MM.1S (cell line): ENCODE measurements at regions not wholly inside any gene's neighbourhood (a gene's known extent, or its start where the extent isn't known, plus 50 kb on each side); places are given as distances from the start of the nearest gene placed in this dataset.

ENCODE experiments used
- DNase-seq: peaks from one replicate; pipeline ENCODE4 v3.0.0-alpha.2; 2015
- H2AFZ ChIP-seq: fragments of 300-600 bp; sonication (generic); 2 replicates; pipeline ENCODE4 v1.6.0; 2016; ENCODE audit warnings: antibody characterized with exemption, low read length
- H3F3A ChIP-seq: fragments of 300-600 bp; sonication (generic); 2 replicates; pipeline ENCODE4 v1.6.1; 2016; ENCODE audit warnings: mild to moderate bottlenecking, antibody characterized with exemption, low read length, moderate library complexity, mixed read lengths; ENCODE audit not compliant: insufficient read depth
- H3K27ac ChIP-seq: fragments of 300-600 bp; sonication (generic); 2 replicates; pipeline ENCODE4 v1.5.1; 2016; ENCODE audit warnings: mild to moderate bottlenecking, low read length
- H3K27me3 ChIP-seq: fragments of 300-600 bp; sonication (generic); replicated peaks from 2 replicates; pipeline ENCODE4 v1.6.0; 2016; ENCODE audit warnings: low read length; ENCODE audit not compliant: insufficient read depth
- H3K36me3 ChIP-seq: fragments of 300-600 bp; sonication (generic); replicated peaks from 2 replicates; pipeline ENCODE4 v1.6.1; 2016; ENCODE audit warnings: mild to moderate bottlenecking, low read length, mixed read lengths; ENCODE audit not compliant: insufficient read depth
- H3K4me1 ChIP-seq: fragments of 300-600 bp; sonication (generic); 2 replicates; pipeline ENCODE4 v1.6.1; 2016; ENCODE audit warnings: low read length, mixed read lengths
- H3K4me2 ChIP-seq: fragments of 300-600 bp; sonication (generic); 2 replicates; pipeline ENCODE4 v1.6.0; 2016; ENCODE audit warnings: low read depth, low read length
- H3K4me3 ChIP-seq: fragments of 300-600 bp; sonication (generic); 2 replicates; pipeline ENCODE4 v1.5.1; 2016; ENCODE audit warnings: low read length, mixed read lengths
- H3K79me2 ChIP-seq: fragments of 300-600 bp; sonication (generic); 2 replicates; pipeline ENCODE4 v1.6.1; 2016; ENCODE audit warnings: mixed run types, low read length, mixed read lengths
- H3K9ac ChIP-seq: fragments of 300-600 bp; sonication (generic); 2 replicates; pipeline ENCODE4 v1.6.1; 2016; ENCODE audit warnings: low read length, mixed read lengths
- H3K9me2 ChIP-seq: fragments of 300-600 bp; sonication (generic); replicated peaks from 2 replicates; pipeline ENCODE4 v1.6.1; 2016; ENCODE audit warnings: mild to moderate bottlenecking, low read length, mixed read lengths; ENCODE audit not compliant: insufficient read depth
- H3K9me3 ChIP-seq: fragments of 300-600 bp; sonication (generic); replicated peaks from 2 replicates; pipeline ENCODE4 v1.6.1; 2016; ENCODE audit warnings: mild to moderate bottlenecking, low read length, mixed read lengths; ENCODE audit not compliant: insufficient read depth
- H4K20me1 ChIP-seq: fragments of 300-600 bp; sonication (generic); 2 replicates; pipeline ENCODE4 v1.6.1; 2016; ENCODE audit warnings: mild to moderate bottlenecking, low read length, moderate library complexity, mixed read lengths; ENCODE audit not compliant: insufficient read depth
- EZH2 ChIP-seq: fragments of 300-600 bp; sonication (generic); optimal IDR thresholded peaks from 2 replicates; pipeline ENCODE3; 2017; ENCODE audit warnings: low read depth, mild to moderate bottlenecking, antibody characterized with exemption, low read length, mixed read lengths
- EZH2phosphoT487 ChIP-seq: fragments of 300-600 bp; sonication (generic); IDR thresholded peaks from 2 replicates; pipeline ENCODE4 v1.6.1; 2018; ENCODE audit warnings: antibody characterized with exemption, low read length
- TF ChIP-seq, protein P1 (sequence below): fragments of 300-600 bp; sonication (generic); IDR thresholded peaks from 2 replicates; pipeline ENCODE4 v1.5.1; 2016; ENCODE audit warnings: antibody characterized with exemption, low read length, mixed read lengths

DNA sequence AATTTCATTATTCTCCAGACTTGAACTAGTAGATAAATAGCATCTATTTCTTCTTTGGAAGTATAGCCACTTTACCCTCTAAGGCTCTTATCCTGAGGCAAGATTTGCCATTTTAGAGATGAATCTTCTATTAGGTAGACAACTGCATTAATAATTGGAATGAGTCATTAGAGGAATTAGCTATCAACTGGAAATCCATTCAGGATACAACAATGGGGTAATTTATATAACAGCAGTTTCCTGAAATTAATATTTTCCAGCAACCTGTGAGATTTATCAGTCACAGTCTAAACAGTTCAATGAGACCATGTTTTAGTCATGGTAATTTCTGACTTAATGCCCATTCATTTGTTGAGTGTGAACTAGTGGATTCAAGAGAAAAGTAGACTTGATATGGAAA, 928.6 kb upstream of the MBL2 start:
- no peaks in the 10 kb centered on the region for H4K20me1 ChIP-seq
- no peak overlapping the region for H3K27ac ChIP-seq

DNA sequence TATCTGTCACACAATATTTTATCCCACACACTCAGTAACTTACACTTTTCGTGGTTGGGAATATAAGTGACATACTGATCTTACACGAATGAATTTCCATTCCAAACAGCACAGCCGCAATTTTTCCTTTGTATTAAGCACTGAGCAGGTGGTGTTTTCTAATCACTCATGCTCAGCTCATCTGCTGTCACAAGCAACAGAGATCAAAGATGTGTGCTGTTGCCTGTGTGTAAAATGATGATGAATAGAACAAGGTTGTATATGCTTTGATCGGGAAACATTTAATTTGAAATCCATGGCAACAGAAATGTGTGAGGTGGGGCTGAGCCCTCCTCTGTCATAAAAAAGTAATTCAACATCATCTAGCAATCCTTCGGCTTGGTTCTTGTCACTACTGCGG, 927.7 kb upstream of the MBL2 start:
- no peaks in the 10 kb centered on the region for H3K9me3 ChIP-seq
- no peaks in the 10 kb centered on the region for H4K20me1 ChIP-seq
- H2AFZ ChIP-seq, result no peak overlapping the region
- no peaks in the 10 kb centered on the region for H3K4me1 ChIP-seq
- H3F3A ChIP-seq, result no peaks in the 10 kb centered on the region
- no peaks in the 10 kb centered on the region for H3K9me2 ChIP-seq
- H3K4me2 ChIP-seq, result no peak overlapping the region
- H3K27me3 ChIP-seq, result no peaks in the 10 kb centered on the region
- TF ChIP-seq EZH2, result no peak
- TF ChIP-seq EZH2phosphoT487, result no peak
- TF ChIP-seq, protein P1, sequence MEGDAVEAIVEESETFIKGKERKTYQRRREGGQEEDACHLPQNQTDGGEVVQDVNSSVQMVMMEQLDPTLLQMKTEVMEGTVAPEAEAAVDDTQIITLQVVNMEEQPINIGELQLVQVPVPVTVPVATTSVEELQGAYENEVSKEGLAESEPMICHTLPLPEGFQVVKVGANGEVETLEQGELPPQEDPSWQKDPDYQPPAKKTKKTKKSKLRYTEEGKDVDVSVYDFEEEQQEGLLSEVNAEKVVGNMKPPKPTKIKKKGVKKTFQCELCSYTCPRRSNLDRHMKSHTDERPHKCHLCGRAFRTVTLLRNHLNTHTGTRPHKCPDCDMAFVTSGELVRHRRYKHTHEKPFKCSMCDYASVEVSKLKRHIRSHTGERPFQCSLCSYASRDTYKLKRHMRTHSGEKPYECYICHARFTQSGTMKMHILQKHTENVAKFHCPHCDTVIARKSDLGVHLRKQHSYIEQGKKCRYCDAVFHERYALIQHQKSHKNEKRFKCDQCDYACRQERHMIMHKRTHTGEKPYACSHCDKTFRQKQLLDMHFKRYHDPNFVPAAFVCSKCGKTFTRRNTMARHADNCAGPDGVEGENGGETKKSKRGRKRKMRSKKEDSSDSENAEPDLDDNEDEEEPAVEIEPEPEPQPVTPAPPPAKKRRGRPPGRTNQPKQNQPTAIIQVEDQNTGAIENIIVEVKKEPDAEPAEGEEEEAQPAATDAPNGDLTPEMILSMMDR, result no peak
- no peaks in the 10 kb centered on the region for H3K79me2 ChIP-seq
- H3K36me3 ChIP-seq, result no peaks in the 10 kb centered on the region
- DNase-seq, result no peak
- H3K4me3 ChIP-seq, result no peak overlapping the region
- no peak overlapping the region for H3K9ac ChIP-seq
- H3K27ac ChIP-seq, result no peak overlapping the region

More for the DNA sequence above, 928.6 kb upstream of the MBL2 start:
- no peak for DNase-seq
- no peak for TF ChIP-seq EZH2phosphoT487
- Histone ChIP-seq H3K4me2 (no peak overlapping the region), H3K9ac (no peak overlapping the region), H3K9me3 (no peaks in the 10 kb centered on the region), H3K27me3 (no peaks in the 10 kb centered on the region), H3K79me2 (no peaks in the 10 kb centered on the region), H3K4me1 (no peaks in the 10 kb centered on the region), H3K36me3 (no peaks in the 10 kb centered on the region), H3K4me3 (no peak overlapping the region), H3F3A (no peaks in the 10 kb centered on the region), H3K9me2 (no peaks in the 10 kb centered on the region), H2AFZ (no peak overlapping the region)

DNA sequence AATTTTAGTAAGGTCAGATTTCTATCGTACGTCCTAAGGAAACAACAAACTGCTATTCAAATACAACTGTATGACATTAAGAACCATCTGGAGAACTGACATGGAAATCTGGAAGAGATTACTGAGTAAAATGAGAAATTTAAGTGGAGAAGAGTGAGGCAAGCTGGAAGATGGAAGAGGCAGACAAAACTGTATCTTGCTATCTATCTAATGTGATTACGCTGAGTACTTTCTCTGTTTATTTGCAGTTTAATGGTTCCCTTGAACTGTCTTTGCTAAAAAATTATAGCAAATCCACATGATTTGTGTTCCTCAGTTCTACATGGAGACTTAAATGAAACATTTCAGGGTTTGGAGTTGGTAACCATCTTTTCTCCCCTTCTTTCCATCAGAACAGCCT, 927.1 kb upstream of the MBL2 start:
- DNase-seq, result no peak
- Histone ChIP-seq H3K4me2 (no peak overlapping the region), H3K4me1 (no peaks in the 10 kb centered on the region), H3K27ac (no peak overlapping the region), H3K9ac (no peak overlapping the region), H3K9me2 (no peaks in the 10 kb centered on the region), H3K27me3 (no peaks in the 10 kb centered on the region), H3K79me2 (no peaks in the 10 kb centered on the region), H3K9me3 (no peaks in the 10 kb centered on the region), H2AFZ (no peak overlapping the region), H3K4me3 (no peak overlapping the region), H3K36me3 (no peaks in the 10 kb centered on the region), H3F3A (no peaks in the 10 kb centered on the region), H4K20me1 (no peaks in the 10 kb centered on the region)
- TF ChIP-seq EZH2 (no peak), EZH2phosphoT487 (no peak)
- TF ChIP-seq, protein P1, result no peak

DNA sequence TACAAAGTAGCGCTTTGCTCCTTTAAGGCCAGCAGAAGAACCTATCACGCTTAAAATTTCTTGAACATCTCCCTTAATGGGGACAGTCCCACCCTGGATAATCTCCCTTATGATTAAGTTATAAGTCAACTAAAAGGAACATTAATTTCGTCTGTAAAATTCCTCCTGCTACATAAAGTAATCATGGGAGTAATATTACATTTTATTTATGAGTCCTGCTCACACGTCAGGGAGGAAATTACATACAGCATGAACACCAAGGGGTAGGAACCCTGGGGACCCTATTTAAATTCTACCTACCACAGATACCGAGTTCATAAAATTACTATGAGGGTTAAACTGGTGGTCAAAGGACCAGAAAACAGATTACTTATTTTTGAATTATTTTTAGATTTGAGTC, 926.6 kb upstream of the MBL2 start:
- no peak overlapping the region for H3K4me3 ChIP-seq
- no peaks in the 10 kb centered on the region for H3K27me3 ChIP-seq
- H3K9me2 ChIP-seq, result no peaks in the 10 kb centered on the region
- no peaks in the 10 kb centered on the region for H3K79me2 ChIP-seq
- TF ChIP-seq EZH2, result no peak
- TF ChIP-seq, protein P1, result no peak
- no peak for TF ChIP-seq EZH2phosphoT487
- no peaks in the 10 kb centered on the region for H3K4me1 ChIP-seq
- H4K20me1 ChIP-seq, result no peaks in the 10 kb centered on the region
- no peak overlapping the region for H3K27ac ChIP-seq
- H3K36me3 ChIP-seq, result no peaks in the 10 kb centered on the region
- no peak overlapping the region for H3K9ac ChIP-seq
- no peak overlapping the region for H3K4me2 ChIP-seq
- H3K9me3 ChIP-seq, result no peaks in the 10 kb centered on the region
- DNase-seq, result no peak
- no peaks in the 10 kb centered on the region for H3F3A ChIP-seq
- no peak overlapping the region for H2AFZ ChIP-seq
